HG03565 (cell line): ENCODE measurements at regions not wholly inside any gene's neighbourhood (a gene's known extent, or its start where the extent isn't known, plus 50 kb on each side); places are given as distances from the start of the nearest gene placed in this dataset.
"Not testable (repeated sequence)": the region's sequence is repeated elsewhere in the genome, so short reads cannot be mapped to it uniquely, and the experiment has no call there.

Experiments
- ATAC-seq: cut with Tn5 transposase; IDR thresholded peaks from one replicate; pipeline ENCODE4 v1.9.1; 2021; ENCODE audit warnings: mild to moderate bottlenecking, moderate library complexity; ENCODE audit not compliant: unreplicated experiment

DNA sequence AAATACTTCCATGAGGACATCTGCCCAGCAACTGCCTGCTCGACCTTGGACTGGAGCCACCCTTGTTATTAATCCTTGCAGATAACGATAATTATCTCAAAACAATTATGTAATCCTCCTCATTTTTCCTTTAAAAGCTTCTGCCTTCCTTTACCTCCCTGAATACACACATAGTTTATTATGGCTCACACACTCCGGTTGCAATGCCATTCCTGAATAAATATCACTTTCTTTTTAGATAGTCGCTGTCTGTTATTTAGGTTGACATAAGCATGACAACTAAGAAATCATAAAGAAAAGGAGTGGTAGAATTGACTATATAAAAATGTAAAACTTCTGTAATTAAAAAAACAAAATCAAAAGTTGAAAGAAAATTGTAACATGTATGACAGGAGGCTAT is 64.8 kb downstream of the B4GALT7 start:
- not testable (repeated sequence) for ATAC-seq

DNA sequence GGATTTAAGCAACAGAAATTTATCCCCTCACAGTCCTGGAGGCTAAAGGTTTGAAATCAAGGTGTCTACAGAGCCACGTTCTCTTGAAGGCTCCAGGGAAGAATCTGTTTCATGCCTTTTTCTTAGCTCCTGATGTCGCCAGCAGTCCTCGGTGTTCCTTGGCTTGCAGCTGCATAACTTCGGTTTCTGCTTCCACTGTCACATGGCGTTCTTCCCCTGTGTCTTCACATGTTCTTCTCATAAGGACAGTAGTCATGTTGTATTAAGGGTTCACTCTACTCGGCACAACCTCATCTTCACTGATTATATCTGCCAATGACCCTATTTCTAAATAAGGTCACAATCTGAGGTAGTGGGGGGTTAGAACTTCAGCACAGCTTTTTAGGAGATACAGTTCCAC is 65.2 kb downstream of the B4GALT7 start:
- ATAC-seq = not testable (repeated sequence)

DNA sequence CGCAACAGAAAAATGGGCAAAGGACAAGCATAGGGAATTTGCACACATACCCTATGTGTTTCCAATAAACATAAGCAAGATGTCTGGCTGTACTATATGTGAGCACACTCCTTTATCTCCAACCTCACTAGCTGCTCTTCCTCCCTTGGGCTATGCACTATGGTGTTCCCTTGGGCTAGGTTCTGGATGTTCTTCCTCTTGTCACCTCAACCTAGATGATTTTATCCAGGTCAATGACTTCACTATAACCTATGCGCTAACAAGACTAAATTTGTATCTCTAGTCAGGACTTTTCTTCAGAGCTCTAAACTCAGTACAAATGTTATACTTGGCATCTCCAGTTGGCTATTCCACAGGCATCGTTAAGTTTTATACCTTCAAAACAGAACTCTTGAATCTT is 66.0 kb downstream of the B4GALT7 start:
- not testable (repeated sequence) for ATAC-seq

DNA sequence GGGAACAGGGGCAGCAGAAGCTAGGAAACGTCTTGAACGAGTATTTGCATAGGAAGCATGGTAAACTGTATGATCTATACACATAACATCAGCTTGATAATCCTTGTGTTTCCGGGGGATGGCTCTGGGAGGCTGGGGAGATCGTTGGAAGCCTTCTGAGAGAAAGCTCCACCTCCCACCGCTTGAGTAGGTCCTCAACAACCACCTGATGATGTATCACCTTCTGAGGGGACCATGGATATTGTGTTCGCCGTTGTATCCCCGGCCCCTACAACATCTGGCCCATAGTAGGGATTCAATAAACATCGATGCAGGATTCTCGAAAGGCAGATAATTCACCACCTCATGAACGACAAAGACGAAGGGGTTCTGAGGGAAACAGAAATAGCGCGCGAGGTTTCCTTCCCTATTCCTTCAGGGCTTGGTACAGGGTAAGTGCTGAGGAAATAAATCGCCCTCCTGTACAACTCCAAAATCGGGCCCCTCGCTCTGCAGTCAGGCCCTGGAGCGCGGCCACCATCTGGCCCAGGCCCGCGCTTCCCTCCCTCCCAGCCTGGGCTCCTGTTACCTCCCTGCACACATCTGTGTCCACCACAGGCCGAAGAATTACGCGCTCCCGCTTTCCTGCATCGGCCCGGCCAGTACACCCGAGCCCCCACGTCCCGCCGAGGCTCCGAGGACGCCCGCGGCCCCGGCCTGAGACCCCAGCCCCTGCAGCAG is 71.3 kb downstream of the B4GALT7 start:
- ATAC-seq = peak; percentile 17

DNA sequence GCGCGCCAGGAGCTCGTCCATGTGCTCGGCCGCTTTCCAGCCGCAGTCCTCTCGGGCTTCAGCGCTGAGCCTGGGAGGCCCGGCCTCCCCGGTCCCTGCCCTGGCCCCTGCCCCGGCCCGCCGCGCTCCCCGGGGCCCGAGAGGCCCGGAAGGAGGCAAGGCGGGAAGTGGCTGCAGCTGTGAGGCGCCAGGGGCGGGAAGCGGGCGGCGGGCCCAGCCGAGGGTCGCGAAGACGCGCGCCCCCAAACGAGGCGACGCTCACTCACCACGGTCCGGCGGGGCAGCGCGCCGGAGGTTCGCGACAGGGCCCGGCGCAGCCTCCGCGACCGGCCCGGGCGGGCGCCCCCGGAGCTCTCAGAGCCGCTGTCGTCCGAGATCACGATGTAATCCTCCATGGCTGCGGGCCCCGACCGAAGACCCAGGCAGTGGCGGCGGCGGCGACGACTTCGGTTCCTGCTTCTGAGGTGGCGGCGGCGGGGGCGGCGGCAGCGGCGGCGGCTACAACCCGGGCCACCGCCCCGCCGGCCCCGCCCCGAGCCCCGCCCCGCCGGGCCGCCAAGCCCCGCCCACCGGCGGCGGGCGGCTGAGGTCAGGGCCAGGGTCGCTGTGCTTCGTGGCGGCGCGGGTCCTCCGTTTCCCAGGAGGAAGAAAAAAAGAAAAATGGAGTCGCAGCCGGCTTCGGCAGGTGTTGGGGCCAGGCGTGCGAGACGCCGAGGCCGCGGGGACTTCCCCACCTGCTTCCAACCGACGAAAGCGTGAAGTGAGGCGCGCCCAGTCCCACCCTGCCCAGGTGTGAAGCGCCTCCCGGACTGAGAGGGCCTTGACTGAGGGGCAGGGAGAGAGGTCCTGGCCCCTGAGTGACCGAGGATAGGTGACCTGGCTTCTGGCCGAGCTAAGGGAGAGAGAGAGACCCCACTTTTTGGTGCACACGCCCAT is 72.1 kb downstream of the B4GALT7 start:
- ATAC-seq = peak; percentile 36
